Kidney glomerular epithelial cell (primary cell): ENCODE measurements at regions not wholly inside any gene's neighbourhood (a gene's known extent, or its start where the extent isn't known, plus 50 kb on each side); places are given as distances from the start of the nearest gene placed in this dataset.
"Not testable (repeated sequence)": the region's sequence is repeated elsewhere in the genome, so short reads cannot be mapped to it uniquely, and the experiment has no call there.

Experiments used
- DNase-seq: peaks from one replicate; lab custom pipeline; 2025; lab: John Stamatoyannopoulos, UW

- no peak for DNase-seq
Observed at GRCh38 chr9:115804206-115804605, 349.4 kb upstream of the PAPPA start.

- peak; percentile 41 for DNase-seq
Observed at GRCh38 chr9:115808108-115808507, 345.5 kb upstream of the PAPPA start.

DNA sequence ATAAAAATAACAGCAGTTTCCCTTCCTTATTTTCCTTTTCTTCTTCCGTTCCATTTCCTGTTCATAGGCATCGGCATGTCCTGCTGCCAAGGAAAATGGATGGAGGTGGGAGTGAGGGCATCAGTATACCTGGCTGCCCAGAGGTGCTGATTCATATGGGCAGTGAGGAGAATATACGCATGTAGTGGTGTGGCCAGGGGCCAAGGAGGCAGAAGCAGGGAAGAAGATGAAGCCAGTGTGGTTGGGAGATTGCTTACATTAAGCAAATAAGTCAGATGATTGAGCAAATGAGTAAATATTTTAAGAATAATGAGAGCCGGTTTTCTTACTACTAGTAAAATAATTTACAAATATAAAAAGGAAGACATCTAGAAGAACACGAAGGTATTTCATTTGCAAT lies 344.9 kb upstream of the PAPPA start:
- DNase-seq, result no peak

DNA sequence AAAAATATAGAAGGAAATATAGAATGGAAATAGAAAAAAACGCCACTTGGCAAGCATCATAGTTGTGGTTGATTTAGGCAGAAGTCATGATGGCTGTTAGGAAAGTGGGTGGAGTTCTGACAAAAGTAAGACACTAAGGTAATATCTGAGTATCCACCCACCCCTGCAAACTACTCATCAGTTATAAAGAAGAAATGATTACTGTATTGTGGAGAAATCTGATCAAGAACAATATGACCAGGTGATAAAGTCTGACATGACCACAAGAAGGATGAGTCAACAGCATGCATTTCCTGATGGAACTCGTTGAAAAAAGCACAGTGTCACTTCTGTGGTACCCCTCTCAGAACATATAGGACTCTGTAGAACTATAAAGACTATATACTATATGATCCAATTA lies 343.4 kb upstream of the PAPPA start:
- DNase-seq, result no peak

DNA sequence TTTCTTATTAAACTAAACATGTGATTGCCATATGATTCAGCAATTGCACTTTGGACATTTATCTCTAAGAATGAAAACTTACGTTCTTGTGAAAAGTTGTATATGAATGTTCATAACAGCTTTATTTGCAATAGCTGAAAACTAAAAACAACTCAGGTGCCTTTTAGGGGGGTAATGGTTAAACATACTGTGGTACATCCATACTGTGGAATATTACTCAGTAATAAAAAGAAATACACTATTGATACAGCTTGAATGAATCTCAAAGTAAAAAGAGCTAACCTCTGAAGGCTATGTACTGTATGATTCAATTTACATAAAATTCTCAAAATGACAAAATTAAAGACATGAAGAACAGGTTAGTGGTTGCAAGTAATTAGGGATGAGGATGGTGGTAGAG lies 339.5 kb upstream of the PAPPA start:
- no peak for DNase-seq

DNA sequence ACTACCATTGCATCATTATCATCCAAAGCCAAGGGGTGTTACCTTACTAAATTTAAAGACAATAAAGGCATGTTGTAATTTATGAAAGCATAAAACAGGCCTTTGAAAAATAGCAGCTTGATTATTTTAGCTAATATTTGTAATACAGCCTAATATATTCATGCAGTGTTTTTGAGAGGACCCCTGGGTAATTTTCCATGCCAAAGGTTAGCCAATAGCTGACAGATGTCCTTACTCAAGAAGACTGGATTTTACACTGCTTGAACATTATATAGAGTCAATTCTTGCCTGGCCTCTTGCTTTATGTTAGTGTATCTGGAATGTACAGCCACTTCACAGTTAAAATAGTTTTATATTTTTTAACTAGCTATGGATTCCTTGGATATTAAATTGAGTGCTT lies 337.8 kb upstream of the PAPPA start:
- DNase-seq, result no peak

DNA sequence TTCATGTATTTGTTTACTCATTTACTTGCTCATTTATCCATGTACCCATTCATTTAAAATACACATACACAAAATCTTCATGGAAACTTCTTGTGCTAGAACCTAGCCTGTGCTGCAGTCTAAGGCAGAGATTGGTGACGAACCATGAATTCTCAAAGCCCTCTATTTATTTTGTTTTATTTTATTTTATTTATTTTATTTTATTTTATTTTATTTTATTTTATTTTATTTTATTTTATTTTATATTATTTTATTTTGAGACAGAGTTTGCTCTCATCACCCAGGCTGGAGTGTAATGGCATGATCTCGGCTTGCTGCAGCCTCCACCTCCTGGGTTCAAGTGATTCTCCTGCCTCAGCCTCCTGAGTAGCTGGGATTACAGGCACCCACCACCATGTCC lies 334.9 kb upstream of the PAPPA start:
- not testable (repeated sequence) for DNase-seq

DNA sequence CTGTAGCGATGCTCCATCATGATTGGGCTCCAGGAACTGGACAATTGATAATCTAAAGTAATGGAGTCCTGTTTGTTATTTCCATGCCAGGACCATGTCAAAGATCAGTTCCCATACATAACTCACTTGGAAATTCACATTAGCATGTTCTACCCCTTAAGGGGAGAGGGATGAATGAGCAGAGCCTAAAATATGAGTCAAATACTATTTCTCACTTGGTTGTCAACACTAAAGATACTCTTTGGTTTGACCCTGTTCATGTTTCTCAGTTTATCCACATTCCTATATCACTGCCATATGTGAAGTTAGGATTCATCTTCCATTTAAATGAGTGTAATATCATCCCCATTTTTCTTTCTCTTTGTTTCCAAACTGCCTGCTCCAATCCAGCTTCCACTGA lies 321.6 kb upstream of the PAPPA start:
- DNase-seq, result no peak

- DNase-seq, result no peak
Observed at GRCh38 chr9:115837618-115838017, 316.0 kb upstream of the PAPPA start.

DNA sequence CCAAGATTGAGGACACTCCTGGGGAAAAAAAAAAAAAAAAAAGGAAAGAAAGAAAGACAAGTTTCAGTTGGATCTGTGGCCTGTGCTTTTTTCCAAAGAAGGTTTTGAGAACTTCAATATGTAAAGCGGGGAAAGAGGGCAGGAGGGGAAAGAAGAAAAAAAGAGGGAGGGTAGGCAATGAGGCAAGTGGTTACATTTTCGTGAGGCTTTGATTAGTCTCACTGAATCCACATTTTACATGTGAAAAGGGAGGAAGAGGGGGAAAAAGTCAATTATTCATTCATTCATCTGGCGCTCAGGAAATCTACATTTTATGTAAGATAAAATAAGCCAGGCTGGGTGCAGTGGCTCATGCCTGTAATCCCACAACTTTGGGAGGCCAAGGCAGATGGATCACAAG lies 315.2 kb upstream of the PAPPA start:
- DNase-seq, result no peak

DNA sequence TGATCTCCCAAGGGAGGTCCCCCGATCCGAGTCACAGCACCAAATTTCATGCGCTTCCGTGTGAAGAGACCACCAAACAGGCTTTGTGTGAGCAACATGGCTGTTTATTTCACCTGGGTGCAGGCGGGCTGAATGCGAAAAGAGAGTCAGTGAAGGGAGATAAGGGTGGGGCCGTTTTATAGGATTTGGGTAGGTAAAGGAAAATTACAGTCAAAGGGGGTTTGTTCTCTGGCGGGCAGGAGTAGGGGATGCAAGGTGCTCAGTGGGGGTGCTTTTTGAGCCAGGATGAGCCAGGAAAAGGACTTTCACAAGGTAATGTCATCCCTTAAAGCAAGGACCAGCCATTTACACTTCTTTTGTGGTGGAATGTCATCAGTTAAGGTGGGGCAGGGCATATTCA lies 309.2 kb upstream of the PAPPA start:
- DNase-seq, result not testable (repeated sequence)

DNA sequence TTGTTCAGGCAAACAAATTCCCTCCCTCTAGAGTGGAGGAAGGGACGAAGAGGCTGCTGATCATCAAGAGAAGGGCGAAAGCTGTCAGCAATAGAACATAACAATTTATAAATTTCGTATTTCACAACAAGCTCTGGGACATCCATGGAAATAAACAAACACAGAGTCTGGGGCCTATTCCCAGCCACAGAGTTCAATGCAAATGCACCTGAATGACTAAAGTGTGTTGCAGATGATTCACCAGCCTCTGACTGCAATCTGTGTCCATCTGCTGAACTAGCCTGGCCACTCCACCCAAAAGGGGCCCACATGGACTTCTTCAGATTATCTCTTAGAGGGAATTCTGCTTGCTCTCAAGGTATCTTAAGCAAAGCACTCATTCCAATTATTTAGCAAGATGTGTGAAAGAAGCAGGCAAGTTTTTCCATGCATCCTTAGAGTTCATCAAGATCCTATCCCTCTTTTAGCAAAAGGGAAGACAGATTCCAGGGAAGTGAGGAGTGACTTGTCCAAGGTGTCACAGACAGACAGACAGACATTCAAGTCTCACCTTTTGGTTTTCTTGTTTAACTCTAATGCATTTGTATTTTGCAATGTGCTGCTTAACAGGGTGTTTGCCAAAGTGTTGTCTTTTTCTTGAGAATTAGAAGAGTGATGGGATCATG lies 307.8 kb upstream of the PAPPA start:
- DNase-seq, result no peak

GRCh38 chr9:115847216-115847615 lies 306.4 kb upstream of the PAPPA start:
- no peak for DNase-seq

- DNase-seq, result no peak
Observed at GRCh38 chr9:115849679-115850412, 303.7 kb upstream of the PAPPA start.

DNA sequence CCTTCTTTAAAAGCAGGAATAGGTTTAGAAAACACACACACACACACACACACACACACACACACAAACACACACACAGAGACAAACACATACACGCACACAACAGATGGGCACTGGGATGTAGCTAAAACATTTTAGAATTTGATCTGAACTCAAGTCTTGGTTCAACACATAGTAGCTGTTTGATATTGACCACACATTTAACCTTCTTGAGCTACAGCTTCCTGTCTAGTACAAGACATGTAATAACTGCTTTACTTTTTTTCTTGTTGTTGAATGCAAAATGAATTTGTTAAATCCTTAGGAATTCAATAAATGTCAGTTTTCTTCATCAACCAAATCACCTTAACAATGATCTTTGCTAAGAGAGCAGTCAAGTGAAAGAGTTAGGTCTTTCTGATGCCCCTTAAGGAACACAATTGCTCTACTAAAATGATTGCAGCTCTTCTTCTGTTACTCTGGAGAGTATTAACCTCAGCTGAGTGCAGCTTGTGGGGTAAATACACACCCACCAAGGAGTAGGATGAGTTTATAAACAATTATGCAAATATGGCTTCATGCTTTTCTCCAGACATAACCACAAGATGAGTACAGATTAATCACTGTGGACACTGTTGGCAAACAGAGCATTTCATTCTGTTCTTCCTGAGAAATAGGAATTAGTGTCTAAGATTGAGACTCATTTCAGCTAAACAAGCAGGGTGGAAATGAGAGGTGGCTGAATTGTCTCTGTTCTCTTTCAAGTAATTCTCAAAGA lies 302.9 kb upstream of the PAPPA start:
- peak; percentile 35 for DNase-seq

- no peak for DNase-seq
Observed at GRCh38 chr9:115855458-115856133, 298.0 kb upstream of the PAPPA start.

DNA sequence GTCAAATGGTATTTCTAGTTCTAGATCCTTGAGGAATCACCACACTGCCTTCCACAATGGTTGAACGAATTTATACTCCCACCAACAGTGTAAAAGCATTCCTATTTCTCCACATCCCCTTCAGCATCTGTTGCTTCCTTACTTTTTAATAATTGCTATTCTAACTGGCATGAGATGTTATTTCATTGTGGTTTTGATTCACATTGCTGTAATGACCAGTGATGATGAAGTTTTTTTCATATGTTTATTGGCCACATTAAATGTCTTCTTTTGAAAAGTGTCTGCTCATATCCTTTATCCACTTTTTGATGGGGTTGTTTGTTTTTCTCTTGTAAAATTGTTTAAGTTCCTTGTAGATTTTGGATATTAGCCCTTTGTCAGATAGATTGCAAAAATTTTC lies 295.2 kb upstream of the PAPPA start:
- DNase-seq, result not testable (repeated sequence)

GRCh38 chr9:115862021-115862420 lies 291.6 kb upstream of the PAPPA start:
- no peak for DNase-seq

DNA sequence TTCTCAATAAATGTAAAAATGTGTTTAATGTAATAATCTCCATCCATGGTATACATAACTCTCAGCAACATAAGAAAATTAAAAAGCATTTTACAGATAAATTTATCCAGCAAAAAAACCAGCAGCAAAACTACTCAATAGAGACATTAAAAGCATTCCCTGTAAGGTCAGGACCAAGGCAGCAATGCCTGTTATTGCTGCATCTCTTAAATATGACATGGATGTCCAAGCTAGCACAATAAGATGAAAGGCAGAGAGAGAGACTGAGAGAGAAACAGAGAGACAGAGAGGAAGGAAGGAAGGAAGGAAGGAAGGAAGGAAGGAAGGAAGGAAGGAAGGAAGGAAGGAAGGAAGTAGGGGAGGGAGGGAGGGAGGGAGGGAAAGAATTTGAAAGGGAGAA lies 289.0 kb upstream of the PAPPA start:
- no peak for DNase-seq

DNA sequence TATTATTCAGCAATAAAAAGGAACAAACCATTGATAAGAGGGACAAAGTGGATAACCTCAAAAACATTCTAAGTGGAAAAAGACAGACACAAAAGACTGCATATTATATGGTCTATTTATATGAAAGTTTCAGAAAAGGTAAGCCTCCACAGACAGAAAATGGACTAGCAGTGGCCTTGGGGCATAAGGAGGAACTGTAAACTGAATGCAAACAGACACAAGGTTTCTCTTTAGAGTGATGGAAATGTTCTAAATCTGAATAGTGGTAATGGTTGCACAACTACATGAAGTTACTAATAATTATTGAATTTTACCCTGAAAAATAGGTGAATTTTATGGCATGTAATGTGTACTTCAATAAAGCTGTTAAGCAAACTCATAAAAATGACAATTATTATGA lies 286.3 kb upstream of the PAPPA start:
- DNase-seq, result no peak

DNA sequence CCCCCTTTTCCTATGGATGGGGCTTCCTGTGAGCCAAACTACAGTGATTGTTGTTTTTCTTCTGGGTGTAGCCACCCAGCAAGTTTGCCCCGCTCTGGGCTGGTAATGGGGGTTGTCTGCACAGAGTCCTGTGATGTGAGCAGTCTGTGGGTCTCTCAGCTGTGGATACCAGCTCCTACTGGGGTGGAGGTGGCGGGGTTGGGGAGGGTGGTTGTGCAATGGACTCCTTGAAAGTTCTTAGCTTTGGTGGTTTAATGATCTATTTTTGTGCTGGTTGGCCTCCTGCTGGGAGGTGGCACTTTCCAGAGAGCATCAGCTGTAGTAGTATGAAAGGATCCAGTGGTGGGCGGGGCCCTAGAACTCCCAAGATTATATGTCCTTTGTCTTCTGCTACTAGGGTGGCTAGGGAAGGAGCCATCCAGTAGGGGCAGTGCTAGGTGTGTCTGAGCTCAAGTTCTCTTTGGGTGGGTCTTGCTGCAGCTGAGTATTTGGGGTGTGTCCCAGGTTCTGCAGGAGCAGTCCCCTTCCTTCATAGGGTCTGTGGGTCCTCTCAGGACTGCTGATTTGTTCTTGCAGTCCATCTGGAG lies 275.6 kb upstream of the PAPPA start:
- DNase-seq, result no peak

- DNase-seq, result no peak
Observed at GRCh38 chr9:115879451-115879850, 274.1 kb upstream of the PAPPA start.
